SK-N-SH (cell line): ENCODE measurements at regions not wholly inside any gene's neighbourhood (a gene's known extent, or its start where the extent isn't known, plus 50 kb on each side); places are given as distances from the start of the nearest gene placed in this dataset.

Source experiments
- CTCF ChIA-PET: fragments of 300-600, 350-600 bp; formaldehyde crosslinking; extraction: SDS; loops from one replicate; lab custom pipeline; 2021; lab: Yijun Ruan, JAX
- POLR2A ChIA-PET: fragments of 350-600 bp; sonication (Branson Sonifier 250); formaldehyde crosslinking; extraction: SDS; loops from one replicate; lab custom pipeline; 2020; ENCODE audit warnings: antibody characterized with exemption, inconsistent platforms; lab: Yijun Ruan, JAX
- DNase-seq: peaks from one replicate; pipeline ENCODE4 v3.0.0; 2012
- H2AFZ ChIP-seq: fragments of 200-600 bp; sonication (generic); 2 replicates; pipeline ENCODE4 v1.8.1; 2016; ENCODE audit warnings: antibody characterized with exemption, mild to moderate bottlenecking, low read depth
- H3F3A ChIP-seq: fragments of 200-600 bp; sonication (generic); replicated peaks from 2 replicates; pipeline ENCODE3; 2016; ENCODE audit warnings: antibody characterized with exemption, mild to moderate bottlenecking; ENCODE audit not compliant: insufficient read depth
- H3K27ac ChIP-seq, 2 experiments: fragments of 200-500 bp in 1 of 2; fragments of 200-600 bp in 1 of 2; sonication (Bioruptor generic) in 1 of 2; sonication (generic), shearing (Covaris generic) in 1 of 2; 2 replicates each; pipeline versions ENCODE4 v1.5.1 to v1.6.1; 2014 to 2016; ENCODE audit warnings: low read depth in 2 of 2, inconsistent platforms in 1 of 2, low read length in 1 of 2, mild to moderate bottlenecking in 1 of 2, mixed read lengths in 1 of 2
- H3K27me3 ChIP-seq: fragments of 200-600 bp; sonication (generic), shearing (Covaris generic); 2 replicates; pipeline ENCODE4 v1.6.1; 2016; ENCODE audit warnings: mixed run types; ENCODE audit not compliant: insufficient read depth
- H3K36me3 ChIP-seq, 2 experiments: fragments of 200-500 bp in 1 of 2; fragments of 200-600 bp in 1 of 2; sonication (Bioruptor generic) in 1 of 2; sonication (generic) in 1 of 2; replicated peaks in 1 of 2; 2 replicates each; pipeline versions ENCODE3 to v1.5.1; 2014 to 2016; ENCODE audit warnings: low read length in 1 of 2, mild to moderate bottlenecking in 1 of 2; ENCODE audit not compliant: insufficient read depth in 2 of 2, control insufficient read depth in 1 of 2
- H3K4me1 ChIP-seq, 2 experiments: fragments of 200-500 bp in 1 of 2; fragments of 200-600 bp in 1 of 2; sonication (Bioruptor generic) in 1 of 2; sonication (generic), shearing (Covaris generic) in 1 of 2; 2 replicates each; pipeline versions ENCODE4 v1.5.1 to v1.6.1; 2014 to 2016; ENCODE audit warnings: low read depth in 1 of 2, low read length in 1 of 2, mixed run types in 1 of 2; ENCODE audit not compliant: insufficient read depth in 2 of 2, control insufficient read depth in 1 of 2
- H3K4me2 ChIP-seq: fragments of 200-600 bp; sonication (generic), shearing (Covaris generic); 2 replicates; pipeline ENCODE4 v1.6.1; 2017; ENCODE audit warnings: mixed run types
- H3K4me3 ChIP-seq, 2 experiments: fragments of 200-500 bp in 1 of 2; fragments of 200-600 bp in 1 of 2; sonication (Bioruptor generic) in 1 of 2; sonication (generic), shearing (Covaris generic) in 1 of 2; 2 replicates each; pipeline versions ENCODE4 v1.5.1 to v1.8.1; 2014 to 2016; ENCODE audit warnings: low read depth in 2 of 2, inconsistent platforms in 1 of 2, low read length in 1 of 2, mild to moderate bottlenecking in 1 of 2, mixed read lengths in 1 of 2, moderate library complexity in 1 of 2
- H3K79me2 ChIP-seq: fragments of 200-600 bp; sonication (generic); 2 replicates; pipeline ENCODE4 v1.8.1; 2017; ENCODE audit warnings: mild to moderate bottlenecking; ENCODE audit not compliant: insufficient read depth
- H3K9ac ChIP-seq: fragments of 200-600 bp; sonication (generic); 2 replicates; pipeline ENCODE4 v1.6.1; 2017; ENCODE audit warnings: mixed run types
- H3K9me2 ChIP-seq: fragments of 200-600 bp; sonication (generic); 2 replicates; pipeline ENCODE4 v1.6.1; 2017; ENCODE audit warnings: mixed run types
- H3K9me3 ChIP-seq: fragments of 200-600 bp; sonication (generic); 2 replicates; pipeline ENCODE4 v1.6.1; 2017; ENCODE audit warnings: mixed run types, mild to moderate bottlenecking, moderate library complexity
- H4K20me1 ChIP-seq: fragments of 200-600 bp; sonication (generic); 2 replicates; pipeline ENCODE4 v1.6.1; 2017; ENCODE audit warnings: mild to moderate bottlenecking, mixed run types; ENCODE audit not compliant: insufficient read depth
- ELF1 ChIP-seq: IDR thresholded peaks from 2 replicates; pipeline ENCODE4 v1.4.0; 2012
- EP300 ChIP-seq, 2 experiments: IDR thresholded peaks; 2 replicates each; pipeline versions ENCODE4 v1.4.0 to v1.6.1; 2012; ENCODE audit warnings: borderline replicate concordance in 1 of 2, low read depth in 1 of 2, low read length in 1 of 2
- FOSL2 ChIP-seq: IDR thresholded peaks from 2 replicates; pipeline ENCODE4 v1.4.0; 2012; ENCODE audit warnings: low read depth, mild to moderate bottlenecking, moderate library complexity, borderline replicate concordance
- FOXJ3 ChIP-seq: sonication (generic); formaldehyde crosslinking; IDR thresholded peaks from 2 replicates; pipeline ENCODE4 v1.5.1; 2020; ENCODE audit warnings: mild to moderate bottlenecking, missing genetic modification reagents
- GATA2 ChIP-seq: sonication (generic); formaldehyde crosslinking; IDR thresholded peaks from 2 replicates; pipeline ENCODE4 v1.5.0; 2020; ENCODE audit warnings: mild to moderate bottlenecking, missing genetic modification reagents
- JUND ChIP-seq: IDR thresholded peaks from 2 replicates; pipeline ENCODE4 v1.4.0; 2012
- MEF2A ChIP-seq: IDR thresholded peaks from 2 replicates; pipeline ENCODE4 v1.4.0; 2012; ENCODE audit warnings: low read depth, borderline replicate concordance
- MXI1 ChIP-seq: IDR thresholded peaks from 2 replicates; pipeline ENCODE4 v1.6.1; 2012; ENCODE audit warnings: mild to moderate bottlenecking, low read depth, low read length, improper control_type of control experiment
- POLR2AphosphoS5 ChIP-seq: IDR thresholded peaks from 2 replicates; pipeline ENCODE4 v1.6.1; 2012; ENCODE audit warnings: low read depth, low read length
- RCOR1 ChIP-seq: fragments of 150-350 bp; IDR thresholded peaks from 2 replicates; pipeline ENCODE4 v1.6.1; 2017; ENCODE audit warnings: antibody characterized with exemption, low read length
- RXRA ChIP-seq: IDR thresholded peaks from 2 replicates; pipeline ENCODE4 v1.4.0; 2012; ENCODE audit warnings: low read depth, mild to moderate bottlenecking, borderline replicate concordance
- TAF1 ChIP-seq: IDR thresholded peaks from 2 replicates; pipeline ENCODE4 v1.6.1; 2012; ENCODE audit warnings: low read depth, mild to moderate bottlenecking, low read length, moderate library complexity, borderline replicate concordance
- USF2 ChIP-seq: fragments of 150-350 bp; IDR thresholded peaks from 2 replicates; pipeline ENCODE4 v1.6.1; 2017; ENCODE audit warnings: antibody characterized with exemption, low read length, low read depth, borderline replicate concordance
- WGBS: methylation state at CpG from one replicate; pipeline ENCODE4 v1.1.6; 2017; ENCODE audit warnings: low lambda C conversion rate; 5-methylcytosine and 5-hydroxymethylcytosine counted together
- TF ChIP-seq, protein P1 (sequence below): IDR thresholded peaks from 2 replicates; pipeline ENCODE4; 2012

- no peak for TF ChIP-seq FOXJ3 (CRISPR knock-in tag)
- TF ChIP-seq, all 33 proteins: peak for 0
Observed at GRCh38 chr2:52141076-52141475, 1109.1 kb upstream of the NRXN1 start (continued).

- no peaks in the 10 kb centered on the region for H3K9me2 ChIP-seq
- H3K4me3 ChIP-seq: no peak overlapping the region
- H3K27ac ChIP-seq: no peak overlapping the region
- no peaks in the 10 kb centered on the region for H3K9me3 ChIP-seq
- ChIA-PET CTCF (no interaction called here), POLR2A (no interaction called here)
- H2AFZ ChIP-seq: no peak overlapping the region
- H3K27me3 ChIP-seq: no peaks in the 10 kb centered on the region
- H3K79me2 ChIP-seq: no peaks in the 10 kb centered on the region
- no peak overlapping the region for H3K9ac ChIP-seq
- H3F3A ChIP-seq: no peaks in the 10 kb centered on the region
- no peaks in the 10 kb centered on the region for H3K36me3 ChIP-seq
- TF ChIP-seq POLR2AphosphoS5: no peak
- no peak for TF ChIP-seq USF2
- no peak for TF ChIP-seq MXI1
- TF ChIP-seq, protein P1, sequence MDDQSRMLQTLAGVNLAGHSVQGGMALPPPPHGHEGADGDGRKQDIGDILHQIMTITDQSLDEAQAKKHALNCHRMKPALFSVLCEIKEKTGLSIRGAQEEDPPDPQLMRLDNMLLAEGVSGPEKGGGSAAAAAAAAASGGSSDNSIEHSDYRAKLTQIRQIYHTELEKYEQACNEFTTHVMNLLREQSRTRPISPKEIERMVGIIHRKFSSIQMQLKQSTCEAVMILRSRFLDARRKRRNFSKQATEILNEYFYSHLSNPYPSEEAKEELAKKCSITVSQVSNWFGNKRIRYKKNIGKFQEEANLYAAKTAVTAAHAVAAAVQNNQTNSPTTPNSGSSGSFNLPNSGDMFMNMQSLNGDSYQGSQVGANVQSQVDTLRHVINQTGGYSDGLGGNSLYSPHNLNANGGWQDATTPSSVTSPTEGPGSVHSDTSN: no peak
- no peak for TF ChIP-seq TAF1
- no peak for TF ChIP-seq GATA2
- no peak for TF ChIP-seq FOXJ3 (CRISPR knock-in tag)
- TF ChIP-seq RCOR1: no peak
- no peak for TF ChIP-seq EP300 (IDR thresholded peaks at IDR 0.05; ENCODE audit: borderline replicate concordance in 1 of 2, low read depth in 1 of 2, low read length in 1 of 2)
- TF ChIP-seq ELF1: no peak
- no peak for TF ChIP-seq JUND
- H4K20me1 ChIP-seq: no peaks in the 10 kb centered on the region
- DNase-seq: no peak
- H3K4me1 ChIP-seq: no peaks in the 10 kb centered on the region; a peak in 1 of 4 replicates
- H3K4me2 ChIP-seq: no peak overlapping the region
Observed at GRCh38 chr2:52139241-52139640, 1107.3 kb upstream of the NRXN1 start.

DNA sequence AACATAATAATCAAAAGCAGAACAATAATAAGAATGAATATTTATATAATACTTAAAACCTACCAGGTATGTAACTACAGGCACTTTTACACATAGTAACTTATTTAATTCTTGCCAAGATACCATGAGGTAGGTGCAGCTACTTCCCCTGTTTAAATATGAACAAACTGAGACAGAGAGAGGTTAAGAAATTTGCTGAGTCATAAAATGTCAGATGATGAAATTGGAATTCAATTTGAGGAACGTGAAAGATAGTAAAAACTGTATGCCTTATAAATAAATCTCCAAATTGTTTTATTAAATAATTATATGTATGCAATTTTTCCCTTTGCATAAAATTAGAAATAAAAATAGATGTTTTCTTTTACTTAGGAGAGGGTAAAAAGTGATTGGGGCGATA, 1103.3 kb upstream of the NRXN1 start:
- Histone ChIP-seq H3K4me3 (no peak overlapping the region), H3K27me3 (no peaks in the 10 kb centered on the region), H3F3A (no peaks in the 10 kb centered on the region), H3K36me3 (no peaks in the 10 kb centered on the region), H3K4me2 (no peak overlapping the region), H3K79me2 (no peaks in the 10 kb centered on the region), H3K9me3 (no peaks in the 10 kb centered on the region), H3K9me2 (no peaks in the 10 kb centered on the region), H4K20me1 (no peaks in the 10 kb centered on the region), H3K4me1 (no peaks in the 10 kb centered on the region; a peak in 1 of 4 replicates), H3K9ac (no peak overlapping the region), H2AFZ (no peak overlapping the region; the same call in 1 of the 2 replicates), H3K27ac (no peak overlapping the region)
- no peak for TF ChIP-seq RCOR1
- TF ChIP-seq RXRA: no peak
- no peak for TF ChIP-seq MEF2A
- TF ChIP-seq MXI1: no peak
- TF ChIP-seq EP300 (IDR thresholded peaks at IDR 0.05; ENCODE audit: borderline replicate concordance in 1 of 2, low read depth in 1 of 2, low read length in 1 of 2): no peak
- no peak for TF ChIP-seq FOSL2
- POLR2A ChIA-PET: no interaction called here
- CTCF ChIA-PET: no interaction called here
- no peak for DNase-seq
- 10% methylated on average over 2 of the region's 2 CpGs for WGBS
